OCI-LY3 (cell line): ENCODE measurements at regions not wholly inside any gene's neighbourhood (a gene's known extent, or its start where the extent isn't known, plus 50 kb on each side); places are given as distances from the start of the nearest gene placed in this dataset.

Source experiments
- H2AFZ ChIP-seq: fragments of 200-600, 300-600 bp; shearing (Covaris generic); 2 replicates; pipeline ENCODE4 v1.6.0; 2014; ENCODE audit warnings: antibody characterized with exemption, low read depth, low read length
- H3K27ac ChIP-seq: fragments of 200-600, 300-600 bp; sonication (generic); 2 replicates; pipeline ENCODE4 v1.5.1; 2014; ENCODE audit warnings: mild to moderate bottlenecking, low read length, moderate library complexity, mixed read lengths
- H3K27me3 ChIP-seq: fragments of 200-600, 300-600 bp; sonication (generic); 2 replicates; pipeline ENCODE4 v1.6.1; 2014; ENCODE audit warnings: low read depth, low read length, mixed read lengths
- H3K36me3 ChIP-seq: fragments of 200-600, 300-600 bp; sonication (generic); replicated peaks from 2 replicates; pipeline ENCODE3; 2014; ENCODE audit warnings: low read depth, low read length, mixed read lengths
- H3K4me1 ChIP-seq: fragments of 300-600, 200-600 bp; sonication (generic); 2 replicates; pipeline ENCODE4 v1.6.1; 2014; ENCODE audit warnings: low read length, mixed read lengths
- H3K4me2 ChIP-seq: fragments of 200-600, 300-600 bp; sonication (generic); 2 replicates; pipeline ENCODE4 v1.6.1; 2014; ENCODE audit warnings: low read length, mixed read lengths
- H3K4me3 ChIP-seq: fragments of 300-600, 200-600 bp; sonication (generic); 2 replicates; pipeline ENCODE4 v1.5.1; 2014; ENCODE audit warnings: antibody characterized with exemption, mild to moderate bottlenecking, low read length, moderate library complexity
- H3K79me2 ChIP-seq: fragments of 300-600, 200-600 bp; shearing (Covaris generic); 2 replicates; pipeline ENCODE4 v1.6.1; 2014; ENCODE audit warnings: mild to moderate bottlenecking, low read length, mixed read lengths
- H3K9ac ChIP-seq: fragments of 300-600, 200-600 bp; shearing (Covaris generic); 2 replicates; pipeline ENCODE4 v1.6.0; 2014; ENCODE audit warnings: mild to moderate bottlenecking, low read length, moderate library complexity
- H3K9me3 ChIP-seq: fragments of 200-600, 300-600 bp; shearing (Covaris generic); 2 replicates; pipeline ENCODE4 v1.6.1; 2014; ENCODE audit warnings: low read length, mixed read lengths; ENCODE audit not compliant: insufficient read depth
- H4K20me1 ChIP-seq: fragments of 200-600, 300-600 bp; sonication (generic); 2 replicates; pipeline ENCODE4 v1.6.1; 2016; ENCODE audit warnings: low read length, mixed read lengths; ENCODE audit not compliant: insufficient read depth
- CTCF ChIP-seq: fragments of 200-600, 300-600 bp; sonication (generic); IDR thresholded peaks from 2 replicates; pipeline ENCODE4 v1.5.1; 2014; ENCODE audit warnings: antibody characterized with exemption, low read length, low read depth
- EZH2phosphoT487 ChIP-seq: fragments of 200-600 bp; shearing (Covaris generic); IDR thresholded peaks from 2 replicates; pipeline ENCODE4 v1.6.1; 2018; ENCODE audit warnings: antibody characterized with exemption, mixed run types, low read depth

- Histone ChIP-seq H3K36me3 (no peaks in the 10 kb centered on the region), H3K79me2 (no peaks in the 10 kb centered on the region), H3K27ac (no peak overlapping the region), H3K4me1 (no peaks in the 10 kb centered on the region), H4K20me1 (no peaks in the 10 kb centered on the region), H3K9ac (no peak overlapping the region), H3K27me3 (0 out of 2 replicates have a peak, but pooled peaks cover 6% of the 10 kb centered on the region), H3K4me2 (no peak overlapping the region), H2AFZ (no peak overlapping the region), H3K4me3 (no peak overlapping the region), H3K9me3 (no peaks in the 10 kb centered on the region)
- no peak for TF ChIP-seq EZH2phosphoT487
- TF ChIP-seq CTCF, result no peak
These were observed 311.1 kb upstream of the SHH start for GRCh38 chr7:156123362-156123761.

GRCh38 chr7:156122752-156123354 lies 310.6 kb upstream of the SHH start:
- Histone ChIP-seq H3K36me3 (no peaks in the 10 kb centered on the region), H4K20me1 (no peaks in the 10 kb centered on the region), H3K9ac (no peak overlapping the region), H3K27ac (no peak overlapping the region), H3K4me3 (no peak overlapping the region), H3K9me3 (no peaks in the 10 kb centered on the region), H3K4me1 (no peaks in the 10 kb centered on the region), H3K27me3 (0 out of 2 replicates have a peak, but pooled peaks cover 6% of the 10 kb centered on the region), H3K4me2 (no peak overlapping the region), H2AFZ (no peak overlapping the region), H3K79me2 (no peaks in the 10 kb centered on the region)
- TF ChIP-seq EZH2phosphoT487 (no peak), CTCF (no peak)

GRCh38 chr7:156121956-156122355 lies 309.7 kb upstream of the SHH start:
- Histone ChIP-seq H3K4me1 (no peaks in the 10 kb centered on the region), H3K79me2 (no peaks in the 10 kb centered on the region), H4K20me1 (no peaks in the 10 kb centered on the region), H3K36me3 (no peaks in the 10 kb centered on the region), H3K9ac (no peak overlapping the region), H3K27me3 (0 out of 2 replicates have a peak, but pooled peaks cover 6% of the 10 kb centered on the region), H2AFZ (no peak overlapping the region), H3K9me3 (no peaks in the 10 kb centered on the region), H3K4me2 (no peak overlapping the region), H3K27ac (no peak overlapping the region), H3K4me3 (no peak overlapping the region)
- TF ChIP-seq EZH2phosphoT487 (no peak), CTCF (no peak)

- no peak overlapping the region for H3K27ac ChIP-seq
- H3K4me3 ChIP-seq, result no peak overlapping the region
- H3K27me3 ChIP-seq, result 0 out of 2 replicates have a peak, but pooled peaks cover 6% of the 10 kb centered on the region
- H3K4me2 ChIP-seq, result no peak overlapping the region
- no peaks in the 10 kb centered on the region for H3K79me2 ChIP-seq
- H3K4me1 ChIP-seq, result no peaks in the 10 kb centered on the region
- H3K9me3 ChIP-seq, result no peaks in the 10 kb centered on the region
- H4K20me1 ChIP-seq, result no peaks in the 10 kb centered on the region
- TF ChIP-seq EZH2phosphoT487 (no peak), CTCF (no peak)
- H3K9ac ChIP-seq, result no peak overlapping the region
- no peaks in the 10 kb centered on the region for H3K36me3 ChIP-seq
- no peak overlapping the region for H2AFZ ChIP-seq
These were observed 309.2 kb upstream of the SHH start for GRCh38 chr7:156121434-156121833.
